Right cardiac atrium (tissue), 5 donors: ENCODE measurements at regions not wholly inside any gene's neighbourhood (a gene's known extent, or its start where the extent isn't known, plus 50 kb on each side); places are given as distances from the start of the nearest gene placed in this dataset.

Experiments used
- ATAC-seq, 2 donors: fragments of 200-7000 bp; cut with Tn5 transposase; one replicate each; pipeline versions ENCODE4 v1.8.0 to v1.9.1; 2020; ENCODE audit warnings: moderate library complexity in 2 of 2, mild to moderate bottlenecking in 1 of 2
- DNase-seq, 3 donors: peaks; one replicate each; pipeline ENCODE4 v3.0.0-alpha.2; 2020
- H3K27ac ChIP-seq: one replicate; pipeline ENCODE4 v1.5.1; 2013; ENCODE audit warnings: mild to moderate bottlenecking, low read length, control low read depth, moderate library complexity
- H3K27me3 ChIP-seq: one replicate; pipeline ENCODE4 v1.6.1; 2013; ENCODE audit not compliant: control insufficient read depth, insufficient read depth
- H3K4me1 ChIP-seq: one replicate; pipeline ENCODE4 v1.6.1; 2013; ENCODE audit warnings: low read length; ENCODE audit not compliant: control insufficient read depth, insufficient read depth
- H3K4me3 ChIP-seq: one replicate; pipeline ENCODE4 v1.5.1; 2013; ENCODE audit warnings: low read length, control low read depth
- H3K9me3 ChIP-seq: one replicate; pipeline ENCODE4 v1.6.1; 2013; ENCODE audit warnings: low read length; ENCODE audit not compliant: control insufficient read depth
- whole genome bisulfite sequencing: extraction: QIAGEN DNeasy Blood & Tissue Kit; methylation state at CpG from one replicate; pipeline ENCODE4 v1.1.7; 2013; 5-methylcytosine and 5-hydroxymethylcytosine counted together
- intact Hi-C, 4 donors: fragments of 100-400 bp; cut with DNase I; formaldehyde crosslinking; loops; one replicate each; pipeline versions ENCODE4 v1.11.0 to v1.14.0; 2022 to 2023
- donor health status: healthy with polysubstance abuse.
- donor health status: DM: no; HTN: yes; CAD: no.
- donor health status: DM: no; HTN: no; CAD: no.
- donor health status: DM: no; HTN: yes; CAD: no; lungs with severe emphysema.
- donor health status: DM: yes; HTN: yes; CAD: no.

DNA sequence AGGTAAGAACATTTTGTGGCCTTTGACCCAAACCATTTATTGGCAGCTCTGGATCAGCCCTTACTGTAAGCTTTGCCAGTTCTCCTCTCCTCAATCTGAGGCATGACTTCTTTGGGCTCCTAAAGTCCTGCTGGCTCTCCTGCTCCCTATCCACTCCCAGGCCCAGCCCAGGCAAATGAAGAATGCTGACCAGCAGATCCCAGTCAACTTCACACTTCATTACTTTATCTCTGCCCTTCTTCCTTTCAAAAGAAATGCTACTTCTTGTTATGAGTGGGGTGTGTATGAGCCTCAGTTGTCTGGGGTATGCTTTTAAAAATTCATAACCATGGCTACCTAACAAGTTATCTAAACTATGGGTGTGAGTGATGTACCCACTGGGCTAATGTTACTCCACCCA lies 479.6 kb downstream of the ACTL7B start:
- intact Hi-C loops = no loop called here
- Histone ChIP-seq H3K27me3 (no peaks in the 10 kb centered on the region), H3K4me1 (no peaks in the 10 kb centered on the region), H3K9me3 (no peaks in the 10 kb centered on the region), H3K27ac (no peak overlapping the region), H3K4me3 (no peak overlapping the region)
- DNase-seq (no peak), ATAC-seq (no peak)

DNA sequence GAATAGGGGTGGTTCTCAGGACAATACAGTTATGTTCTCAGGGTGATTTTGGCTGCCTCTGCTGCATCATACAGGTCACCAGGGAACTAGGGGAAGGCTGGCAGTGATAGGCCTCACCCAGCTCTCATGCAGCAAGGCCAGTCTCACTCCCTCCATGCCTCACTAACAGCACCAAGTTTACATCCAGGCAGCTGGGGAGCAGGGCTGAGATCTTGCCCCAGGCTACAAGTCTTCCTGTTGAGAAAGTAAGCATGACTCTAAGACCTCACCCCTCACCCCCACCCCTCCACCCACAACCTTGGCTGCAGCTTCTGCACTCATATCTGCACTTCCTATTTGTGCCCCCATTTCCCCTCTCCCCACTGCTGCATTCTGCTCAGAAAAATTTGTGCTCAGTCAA lies 481.2 kb downstream of the ACTL7B start:
- intact Hi-C loops = no loop called here
- ATAC-seq = no peak
- no peak overlapping the region for H3K4me3 ChIP-seq
- DNase-seq = no peak
- H3K27ac ChIP-seq = no peak overlapping the region
- no peaks in the 10 kb centered on the region for H3K27me3 ChIP-seq
- H3K4me1 ChIP-seq = no peaks in the 10 kb centered on the region
- no peaks in the 10 kb centered on the region for H3K9me3 ChIP-seq

DNA sequence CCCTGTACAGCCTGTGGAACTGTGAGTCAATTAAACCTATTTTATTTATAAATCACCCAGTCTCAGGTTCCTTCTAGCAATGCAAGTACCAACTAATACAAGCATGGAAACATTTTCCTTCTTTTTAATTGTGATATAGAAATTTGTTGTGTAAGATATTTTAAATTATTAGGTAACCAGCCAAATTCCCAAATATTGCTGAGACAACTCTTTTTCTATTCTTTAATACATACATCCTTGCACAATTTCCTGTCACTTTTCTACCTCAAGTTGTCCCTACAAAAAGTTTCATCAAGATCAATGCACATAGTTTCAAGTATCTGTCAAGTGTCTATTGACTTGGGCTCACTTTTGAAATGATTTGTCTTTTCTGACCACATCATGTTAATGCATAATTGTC lies 488.6 kb downstream of the ACTL7B start:
- no peak for DNase-seq
- H3K4me3 ChIP-seq = no peak overlapping the region
- ATAC-seq = no peak
- H3K27me3 ChIP-seq = no peaks in the 10 kb centered on the region
- no peaks in the 10 kb centered on the region for H3K9me3 ChIP-seq
- H3K4me1 ChIP-seq = no peaks in the 10 kb centered on the region
- intact Hi-C loops = loop anchor here in 1 of 4 donors (10.0 kb wide), 1 partner anchor 62 kb away; no protein-coding TSS in a partner anchor
- no peak overlapping the region for H3K27ac ChIP-seq

DNA sequence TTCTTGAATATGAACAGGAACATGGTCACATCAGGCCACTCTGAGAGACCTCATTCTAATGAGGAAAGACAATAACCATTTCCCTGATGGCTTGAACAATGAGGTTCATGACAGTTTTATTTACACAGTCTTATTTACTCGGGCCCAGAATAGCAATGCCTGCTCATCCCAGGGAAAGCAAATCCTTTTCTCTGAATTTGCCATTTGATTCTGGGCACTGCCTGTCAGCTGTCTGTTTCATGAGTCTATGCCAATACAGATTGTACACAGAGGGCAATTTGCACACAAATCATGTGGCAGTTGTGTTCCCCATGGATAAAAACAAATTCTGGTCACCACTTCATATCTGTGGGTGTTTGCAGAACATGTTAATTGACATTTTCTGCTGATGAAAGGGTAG lies 492.5 kb downstream of the ACTL7B start:
- no peak for ATAC-seq

DNA sequence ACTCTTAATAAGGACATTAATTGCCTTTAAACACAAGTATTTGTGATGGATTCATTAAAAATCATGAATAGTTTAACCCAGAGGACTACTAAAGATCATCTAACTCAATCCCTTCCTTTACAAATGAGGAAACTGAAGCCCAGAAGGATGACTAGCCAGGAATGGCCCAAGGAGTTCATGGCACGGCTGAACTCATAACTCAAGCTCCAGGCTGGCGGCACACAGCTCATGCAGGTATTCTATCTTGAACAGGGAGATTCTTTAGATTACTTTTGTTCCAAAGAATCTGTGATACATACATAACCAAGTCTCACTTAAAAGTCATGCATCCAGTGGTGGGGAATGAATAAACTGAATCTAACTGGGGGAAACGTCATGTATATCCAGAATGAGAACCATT lies 495.5 kb downstream of the ACTL7B start:
- 94% methylated on average over 3 of the region's 3 CpGs for WGBS
- intact Hi-C loops = loop anchor here in 1 of 4 donors (10.0 kb wide), 1 partner anchor 56 kb away; no protein-coding TSS in a partner anchor
- no peaks in the 10 kb centered on the region for H3K4me1 ChIP-seq
- no peak for DNase-seq
- no peak for ATAC-seq
- H3K9me3 ChIP-seq = no peaks in the 10 kb centered on the region
- H3K27ac ChIP-seq = no peak overlapping the region
- no peak overlapping the region for H3K4me3 ChIP-seq
- H3K27me3 ChIP-seq = no peaks in the 10 kb centered on the region

More for the DNA sequence above, 492.5 kb downstream of the ACTL7B start:
- no peak overlapping the region for H3K4me3 ChIP-seq
- no peak overlapping the region for H3K27ac ChIP-seq
- no peak for DNase-seq
- no peaks in the 10 kb centered on the region for H3K4me1 ChIP-seq
- no peaks in the 10 kb centered on the region for H3K27me3 ChIP-seq
- no peaks in the 10 kb centered on the region for H3K9me3 ChIP-seq
- WGBS = 66% methylated on average over 1 of the region's 1 CpG
- intact Hi-C loops = loop anchor here in 1 of 4 donors (10.0 kb wide), 1 partner anchor 59 kb away; no protein-coding TSS in a partner anchor

DNA sequence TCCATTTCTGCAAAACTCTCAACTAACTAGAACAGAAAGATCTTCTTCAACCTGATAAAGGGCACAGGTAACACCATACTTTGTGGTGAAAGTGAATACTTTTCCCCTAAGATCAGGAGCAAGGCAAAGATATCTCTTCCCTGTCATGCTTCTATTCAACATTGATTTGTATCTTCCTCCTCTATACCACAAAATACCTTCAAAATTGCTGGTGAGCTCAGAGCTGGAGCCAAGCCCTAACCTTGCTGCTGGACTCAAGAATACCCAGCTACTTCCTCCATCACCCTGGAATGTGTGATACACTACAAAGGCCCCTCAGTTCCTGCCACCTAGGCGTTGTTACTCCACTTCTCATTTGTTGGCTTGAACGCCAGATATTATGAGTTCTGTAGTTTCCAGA lies 499.0 kb downstream of the ACTL7B start:
- intact Hi-C loops = no loop called here
- DNase-seq = no peak
- H3K27ac ChIP-seq = no peak overlapping the region

DNA sequence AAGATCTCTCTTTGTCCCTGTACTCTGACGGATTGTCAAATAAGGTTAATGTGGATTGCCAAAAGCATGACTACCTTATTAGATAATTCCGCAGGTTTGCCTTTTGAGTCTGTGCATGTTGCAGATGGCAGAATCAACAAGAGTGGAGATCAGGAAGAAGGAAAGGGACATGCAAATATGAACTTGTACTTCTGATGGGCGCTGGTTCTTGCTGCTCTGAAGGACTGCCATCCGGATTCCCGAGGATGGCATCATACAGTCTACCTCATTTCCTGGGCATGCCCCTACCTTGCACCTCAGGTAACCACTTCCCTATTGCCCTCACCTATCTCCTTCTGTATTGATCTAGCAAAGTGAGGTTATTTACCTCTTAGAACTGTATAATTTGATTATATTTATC lies 504.2 kb downstream of the ACTL7B start:
- DNase-seq = no peak
- intact Hi-C loops = no loop called here
- H3K4me1 ChIP-seq = no peaks in the 10 kb centered on the region
- no peaks in the 10 kb centered on the region for H3K9me3 ChIP-seq
- no peaks in the 10 kb centered on the region for H3K27me3 ChIP-seq
- 73% methylated on average over 5 of the region's 5 CpGs for WGBS
- H3K27ac ChIP-seq = no peak overlapping the region
- H3K4me3 ChIP-seq = no peak overlapping the region
- no peak for ATAC-seq

More for the DNA sequence above, 499.0 kb downstream of the ACTL7B start:
- WGBS = 87% methylated on average over 2 of the region's 2 CpGs
- no peaks in the 10 kb centered on the region for H3K9me3 ChIP-seq
- H3K4me3 ChIP-seq = no peak overlapping the region
- H3K4me1 ChIP-seq = no peaks in the 10 kb centered on the region
- H3K27me3 ChIP-seq = no peaks in the 10 kb centered on the region
- no peak for ATAC-seq

DNA sequence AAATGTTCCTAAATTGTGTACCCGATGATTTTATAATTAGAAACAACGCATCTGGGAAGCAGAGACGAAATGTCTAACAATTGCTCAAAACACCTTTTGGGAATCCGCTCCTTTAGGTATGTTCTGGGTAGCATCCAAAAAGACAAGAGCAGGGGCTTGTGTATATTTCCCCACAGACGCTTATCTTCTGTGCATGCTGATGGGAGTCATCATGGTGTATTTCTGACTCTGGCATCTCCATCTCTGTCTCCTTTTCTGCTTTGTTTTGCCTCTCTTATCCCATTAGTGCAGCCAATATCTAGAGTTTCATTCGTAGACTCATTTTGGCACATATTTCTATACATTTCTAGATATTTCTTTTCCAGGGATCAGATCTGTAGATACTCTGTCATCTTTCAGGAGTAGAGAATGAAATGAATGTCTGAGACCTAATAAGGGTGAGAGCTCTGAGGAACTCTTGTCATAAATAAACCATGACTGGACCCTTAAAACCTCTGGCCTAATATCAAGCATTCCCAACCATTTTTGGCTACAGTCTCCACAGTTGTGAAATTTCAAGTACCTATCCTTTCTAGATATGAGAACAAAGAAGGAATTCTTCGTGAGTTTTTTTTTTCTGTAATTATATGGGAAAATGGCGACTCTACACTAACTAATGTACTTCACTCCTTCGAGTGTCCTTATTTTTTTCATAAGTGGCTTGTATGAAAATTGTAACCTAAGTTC lies 508.2 kb downstream of the ACTL7B start:
- Histone ChIP-seq H3K9me3 (no peaks in the 10 kb centered on the region), H3K4me3 (no peak overlapping the region), H3K4me1 (no peaks in the 10 kb centered on the region), H3K27ac (no peak overlapping the region), H3K27me3 (no peaks in the 10 kb centered on the region)
- ATAC-seq = no peak
- intact Hi-C loops = no loop called here
- WGBS = 77% methylated on average over 9 of the region's 9 CpGs
- DNase-seq = no peak

DNA sequence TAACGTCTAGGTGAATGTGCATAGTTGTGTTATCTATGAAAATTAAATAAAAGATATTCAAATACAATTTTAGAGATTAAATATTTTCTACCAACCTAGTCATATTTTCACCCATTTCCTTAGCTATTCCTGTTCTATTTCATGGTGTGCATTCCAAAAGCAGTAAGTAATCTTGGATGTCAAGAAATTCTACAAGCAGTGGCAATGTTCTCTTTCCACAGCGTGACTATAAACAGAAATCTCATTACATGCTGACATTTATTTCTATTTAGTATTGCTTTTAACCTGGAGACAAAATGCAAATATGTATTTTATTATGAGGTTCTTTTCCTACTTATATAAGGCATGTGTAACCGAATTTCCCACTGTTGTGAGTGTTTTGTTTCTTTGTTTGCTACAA lies 510.0 kb downstream of the ACTL7B start:
- no peak overlapping the region for H3K4me3 ChIP-seq
- no peak overlapping the region for H3K27ac ChIP-seq
- intact Hi-C loops = no loop called here
- 77% methylated on average over 3 of the region's 3 CpGs for WGBS
- H3K4me1 ChIP-seq = no peaks in the 10 kb centered on the region
- H3K27me3 ChIP-seq = no peaks in the 10 kb centered on the region
- H3K9me3 ChIP-seq = no peaks in the 10 kb centered on the region
- DNase-seq (no peak), ATAC-seq (no peak)

DNA sequence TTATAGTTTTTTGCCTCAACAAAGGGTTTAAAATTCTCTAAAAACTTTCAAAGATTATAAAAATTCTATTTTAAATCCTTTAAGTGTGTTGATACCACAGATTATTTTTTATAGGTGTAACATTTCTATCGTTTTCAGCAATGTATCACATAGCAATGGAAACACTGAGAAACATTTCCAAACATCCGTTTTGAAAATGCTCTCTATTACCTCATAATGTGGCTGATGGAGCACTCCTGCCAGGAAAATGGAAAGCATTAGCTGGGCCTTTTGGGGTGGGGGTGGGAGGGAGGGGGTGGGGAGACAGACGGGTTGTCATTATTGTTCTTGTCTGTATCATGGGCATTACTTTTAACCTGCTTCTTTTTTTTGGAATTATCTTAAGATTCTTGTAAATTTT lies 516.5 kb downstream of the ACTL7B start:
- H3K27ac ChIP-seq = no peak overlapping the region

DNA sequence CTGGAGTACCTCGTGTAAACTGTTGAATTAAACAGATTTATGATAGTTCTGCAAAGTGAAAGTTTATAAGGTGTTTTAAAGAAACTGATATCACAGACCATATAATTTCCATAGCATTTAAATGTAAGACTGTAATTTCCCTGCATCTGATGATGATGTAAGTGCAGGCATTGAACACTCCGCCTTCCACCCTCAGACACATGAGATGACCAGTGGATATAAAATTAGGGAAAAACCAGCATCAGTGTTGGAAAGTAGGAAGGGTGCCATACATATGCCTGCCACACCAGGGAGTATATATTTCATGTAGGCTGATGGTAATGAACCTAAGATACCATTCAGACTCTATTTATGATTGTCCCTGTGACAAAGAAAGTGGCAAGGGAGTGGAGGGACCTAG lies 519.2 kb downstream of the ACTL7B start:
- intact Hi-C loops = no loop called here
- no peaks in the 10 kb centered on the region for H3K9me3 ChIP-seq
- no peaks in the 10 kb centered on the region for H3K4me1 ChIP-seq
- no peak for ATAC-seq
- 81% methylated on average over 2 of the region's 2 CpGs for WGBS
- DNase-seq = no peak
- no peak overlapping the region for H3K27ac ChIP-seq
- no peak overlapping the region for H3K4me3 ChIP-seq
- no peaks in the 10 kb centered on the region for H3K27me3 ChIP-seq

More for the DNA sequence above, 516.5 kb downstream of the ACTL7B start:
- H3K27me3 ChIP-seq = no peaks in the 10 kb centered on the region
- DNase-seq (no peak), ATAC-seq (no peak)
- 47% methylated on average over 3 of the region's 3 CpGs for WGBS
- intact Hi-C loops = no loop called here
- H3K9me3 ChIP-seq = no peaks in the 10 kb centered on the region
- H3K4me1 ChIP-seq = no peaks in the 10 kb centered on the region
- no peak overlapping the region for H3K4me3 ChIP-seq

DNA sequence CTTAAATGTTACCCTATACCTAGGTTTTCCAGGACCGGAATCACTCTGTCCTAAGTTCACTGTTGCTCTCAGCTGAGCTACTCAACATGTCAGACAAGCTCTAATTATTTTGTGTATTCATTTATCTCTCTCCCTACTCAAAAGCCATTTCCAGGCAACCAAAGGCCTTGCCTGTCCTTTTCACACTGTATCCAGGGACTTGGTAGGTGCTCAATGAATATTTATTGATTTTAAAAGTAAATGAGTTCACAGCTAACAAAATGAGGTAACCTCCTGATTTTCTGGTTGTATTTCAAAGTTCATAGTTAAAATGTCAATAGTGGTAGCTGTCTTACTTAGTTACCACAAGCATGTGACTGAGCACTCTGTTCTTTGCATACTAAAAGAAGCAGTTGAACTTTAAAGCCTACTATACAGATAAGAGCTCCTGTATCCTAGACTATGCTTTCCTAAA lies 522.2 kb downstream of the ACTL7B start:
- ATAC-seq (no peak), DNase-seq (no peak)
- Histone ChIP-seq H3K27ac (no peak overlapping the region), H3K27me3 (no peaks in the 10 kb centered on the region), H3K4me1 (no peaks in the 10 kb centered on the region), H3K4me3 (no peak overlapping the region), H3K9me3 (no peaks in the 10 kb centered on the region)
- intact Hi-C loops = no loop called here
- WGBS = 83% methylated on average over 1 of the region's 1 CpG
